ENCODE measurements at regions not wholly inside any gene's neighbourhood (a gene's known extent, or its start where the extent isn't known, plus 50 kb on each side); places are given as distances from the start of the nearest gene placed in this dataset.
"Not testable (repeated sequence)": the region's sequence is repeated elsewhere in the genome, so short reads cannot be mapped to it uniquely, and the experiment has no call there.

DNA sequence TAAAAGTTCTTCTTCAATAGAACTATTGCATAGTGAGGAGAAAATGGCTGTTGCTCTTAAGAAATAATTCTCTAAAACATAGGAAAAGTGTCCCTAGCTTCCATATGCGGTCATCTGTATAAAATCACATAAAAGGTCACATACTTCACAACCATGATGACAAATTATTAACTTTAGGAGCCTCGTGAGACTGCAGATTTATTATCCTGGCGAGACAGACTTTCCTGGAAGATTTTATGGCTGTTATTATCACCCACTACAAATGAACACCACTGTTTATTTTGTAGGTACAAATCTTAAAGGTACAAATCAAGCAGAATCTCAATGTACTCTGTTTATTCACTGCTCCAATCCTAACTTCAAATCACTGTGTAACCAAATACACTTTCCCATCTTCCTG lies 55.0 kb upstream of the AGAP4 start:
- H3K27me3 ChIP-seq; H3K27ac ChIP-seq; H3K9me3 ChIP-seq (ENCODE audit: low read depth); H3K4me3 ChIP-seq; H3K36me3 ChIP-seq; DNase-seq (ENCODE audit: low read depth in 1 of 2, low spot score in 1 of 2); H3K4me1 ChIP-seq (ENCODE audit: low read depth): not testable (repeated sequence)

DNA sequence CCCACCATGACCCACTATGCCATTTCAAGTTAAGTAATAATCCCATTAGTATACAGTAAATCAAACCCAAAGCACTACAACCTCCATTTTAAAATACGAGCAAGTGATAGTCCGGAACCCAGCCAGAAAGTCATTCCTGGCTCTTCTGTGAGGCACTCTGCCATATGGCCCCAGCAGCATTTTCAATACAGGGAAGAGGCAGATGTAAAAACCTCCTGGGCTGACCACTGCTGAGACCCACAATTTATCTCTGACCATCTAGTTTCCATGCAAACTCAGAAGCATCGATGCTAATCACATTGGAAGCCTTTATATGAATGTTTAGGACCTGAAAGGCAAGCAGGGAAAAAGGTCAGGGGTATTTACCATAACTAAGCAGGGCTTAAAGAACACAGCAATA lies 56.3 kb upstream of the AGAP4 start:
- not testable (repeated sequence) for H3K27ac ChIP-seq; H3K4me1 ChIP-seq (ENCODE audit: low read depth); DNase-seq (ENCODE audit: low read depth in 1 of 2, low spot score in 1 of 2); H3K36me3 ChIP-seq; H3K27me3 ChIP-seq; H3K4me3 ChIP-seq; H3K9me3 ChIP-seq (ENCODE audit: low read depth)

DNA sequence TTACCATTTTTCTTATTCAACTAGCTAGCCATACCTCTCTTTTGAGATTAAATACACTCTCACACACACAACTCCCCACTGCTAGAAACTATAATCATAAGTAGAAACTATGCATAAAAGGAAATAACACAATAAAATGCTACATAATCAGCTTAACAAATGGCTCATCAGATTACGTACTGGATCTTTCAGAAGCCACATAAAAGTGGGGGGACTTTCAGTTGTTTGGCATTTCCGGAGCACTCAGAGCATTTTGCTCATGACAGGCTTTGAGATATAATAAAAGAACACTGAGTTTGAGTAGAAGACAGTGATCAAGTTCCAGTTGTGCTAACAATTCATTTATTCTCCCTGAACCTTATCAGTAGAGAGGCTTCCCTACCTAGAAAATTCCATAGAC lies 56.8 kb upstream of the AGAP4 start:
- H3K4me3 ChIP-seq; H3K27ac ChIP-seq; H3K9me3 ChIP-seq (ENCODE audit: low read depth); H3K27me3 ChIP-seq; DNase-seq (ENCODE audit: low read depth in 1 of 2, low spot score in 1 of 2); H3K36me3 ChIP-seq; H3K4me1 ChIP-seq (ENCODE audit: low read depth): not testable (repeated sequence)

DNA sequence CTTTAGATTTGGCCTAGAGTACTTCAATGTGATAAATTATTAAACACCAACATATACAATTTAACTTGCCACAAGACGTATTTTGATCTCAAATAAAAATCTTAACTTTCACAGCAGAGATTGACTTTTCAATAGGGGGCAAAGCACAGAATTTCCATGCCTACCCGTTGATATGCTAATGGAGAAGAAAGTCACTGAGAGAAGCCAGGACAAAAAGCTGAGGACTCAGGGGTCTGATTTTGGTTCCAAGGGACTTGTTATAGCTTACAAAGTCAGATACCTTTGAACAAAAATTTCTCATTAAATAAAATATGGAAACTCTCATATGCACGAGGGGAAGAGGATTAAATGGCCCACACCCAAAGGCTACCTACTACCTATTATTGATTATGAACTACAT lies 59.1 kb upstream of the TIMM23 start:
- not testable (repeated sequence) for H3K27me3 ChIP-seq; H3K4me1 ChIP-seq (ENCODE audit: low read depth); DNase-seq (ENCODE audit: low read depth in 1 of 2, low spot score in 1 of 2); H3K9me3 ChIP-seq (ENCODE audit: low read depth); H3K36me3 ChIP-seq; H3K4me3 ChIP-seq; H3K27ac ChIP-seq

DNA sequence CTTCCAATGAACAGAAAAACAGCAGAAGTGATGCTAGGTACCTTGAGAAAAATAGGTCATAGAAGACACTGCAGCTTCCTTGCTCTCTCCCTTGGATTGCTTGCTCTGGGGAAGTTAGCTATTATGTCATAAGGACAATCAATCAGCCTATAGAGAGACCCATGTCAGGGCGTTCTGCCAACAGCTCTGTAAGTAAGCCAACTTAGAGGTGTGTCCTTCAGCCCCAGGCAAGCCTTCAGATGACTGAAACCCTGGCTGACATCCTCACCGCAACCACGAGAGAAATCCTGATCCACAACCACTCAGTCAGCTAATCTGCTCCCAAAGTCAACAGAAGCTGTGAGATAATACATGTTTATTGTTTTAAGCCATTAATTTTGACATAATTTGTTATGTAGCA lies 57.5 kb upstream of the TIMM23 start:
- not testable (repeated sequence) for H3K4me3 ChIP-seq; H3K36me3 ChIP-seq; H3K4me1 ChIP-seq (ENCODE audit: low read depth); H3K9me3 ChIP-seq (ENCODE audit: low read depth); H3K27me3 ChIP-seq; H3K27ac ChIP-seq; DNase-seq (ENCODE audit: low read depth in 1 of 2, low spot score in 1 of 2)

DNA sequence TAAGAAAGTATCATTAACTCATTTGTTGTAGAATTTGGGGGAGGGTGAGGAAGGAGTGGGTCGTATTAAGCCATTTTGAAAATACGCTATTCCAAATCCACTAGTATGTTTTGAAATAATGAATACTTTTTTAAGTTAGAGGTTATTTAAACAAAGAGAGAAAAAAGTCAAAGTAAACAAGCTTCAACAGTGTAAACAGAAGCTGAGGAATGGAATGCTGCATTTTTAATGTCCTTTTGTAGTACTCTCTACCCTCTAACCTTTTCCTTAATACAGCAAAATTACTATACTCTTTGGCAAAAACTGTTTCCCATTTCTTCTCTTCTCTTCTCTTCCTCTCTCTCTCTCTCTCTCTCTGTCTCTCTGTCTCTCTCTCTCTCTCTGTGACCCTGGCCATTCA lies 56.7 kb upstream of the TIMM23 start:
- H3K36me3 ChIP-seq; H3K4me1 ChIP-seq (ENCODE audit: low read depth); H3K27ac ChIP-seq: not testable (repeated sequence)

GRCh38 chr10:45920876-45921275 lies 51.4 kb upstream of the TIMM23 start:
- DNase-seq (ENCODE audit: low read depth in 1 of 2, low spot score in 1 of 2); H3K27ac ChIP-seq; H3K4me1 ChIP-seq (ENCODE audit: low read depth); H3K27me3 ChIP-seq; H3K9me3 ChIP-seq (ENCODE audit: low read depth); H3K36me3 ChIP-seq; H3K4me3 ChIP-seq: not testable (repeated sequence)
- peak; percentile 14 for TF ChIP-seq CTCF (IDR thresholded peaks at IDR 0.05; ENCODE audit: low read depth, low read length)

More for the DNA sequence above, 56.7 kb upstream of the TIMM23 start:
- not testable (repeated sequence) for DNase-seq (ENCODE audit: low read depth in 1 of 2, low spot score in 1 of 2); H3K4me3 ChIP-seq; H3K9me3 ChIP-seq (ENCODE audit: low read depth); H3K27me3 ChIP-seq
